CD14-positive monocyte (primary cell): ENCODE measurements at regions not wholly inside any gene's neighbourhood (a gene's known extent, or its start where the extent isn't known, plus 50 kb on each side); places are given as distances from the start of the nearest gene placed in this dataset.

ENCODE experiments used
- DNase-seq, 3 donors: peaks; one replicate each; pipeline ENCODE4 v3.0.0-alpha.2; 2011 to 2022
- H2AFZ ChIP-seq: 2 replicates; pipeline ENCODE4 v1.6.0; 2012; ENCODE audit warnings: mild to moderate bottlenecking, low read depth, low read length, inconsistent platforms; ENCODE audit not compliant: insufficient read depth, poor library complexity, severe bottlenecking
- H3K27ac ChIP-seq, 2 donors: 1 replicate in 1 of 2; 2 replicates in 1 of 2; pipeline ENCODE4 v1.5.1; 2012 to 2013; ENCODE audit warnings: low read length in 2 of 2, control low read depth in 1 of 2, inconsistent platforms in 1 of 2, low read depth in 1 of 2, mild to moderate bottlenecking in 1 of 2
- H3K27me3 ChIP-seq, 2 donors: one replicate each; pipeline versions ENCODE4 v1.6.0 to v1.6.1; 2011 to 2013; ENCODE audit warnings: low read length in 2 of 2; ENCODE audit not compliant: control insufficient read depth in 2 of 2, insufficient read depth in 2 of 2
- H3K36me3 ChIP-seq, 2 donors: replicated peaks in 1 of 2; 1 replicate in 1 of 2; 2 replicates in 1 of 2; pipeline versions ENCODE4 v1.5.1 to v1.6.1; 2012 to 2013; ENCODE audit warnings: low read length in 2 of 2, control low read depth in 1 of 2, inconsistent platforms in 1 of 2, mild to moderate bottlenecking in 1 of 2; ENCODE audit not compliant: insufficient read depth in 2 of 2, control insufficient read depth in 1 of 2
- H3K4me1 ChIP-seq, 2 donors: 1 replicate in 1 of 2; 2 replicates in 1 of 2; pipeline versions ENCODE4 v1.5.1 to v1.6.1; 2012 to 2013; ENCODE audit warnings: low read length in 2 of 2, control low read depth in 1 of 2, inconsistent platforms in 1 of 2, mild to moderate bottlenecking in 1 of 2, moderate library complexity in 1 of 2; ENCODE audit not compliant: insufficient read depth in 2 of 2, control insufficient read depth in 1 of 2
- H3K4me2 ChIP-seq: replicated peaks from 2 replicates; pipeline ENCODE3; 2012; ENCODE audit warnings: low read length, moderate library complexity, mild to moderate bottlenecking; ENCODE audit not compliant: poor library complexity, severe bottlenecking; ENCODE audit errors: extremely low read depth
- H3K4me3 ChIP-seq, 3 experiments: fragments of 200-600 bp in 1 of 3; sonication (generic) in 1 of 3; replicated peaks in 1 of 3; 1 replicate in 2 of 3; 2 replicates in 1 of 3; pipeline ENCODE4 v1.5.1; 2011 to 2013; ENCODE audit warnings: low read length in 3 of 3, mild to moderate bottlenecking in 3 of 3, control low read depth in 2 of 3, low read depth in 2 of 3, inconsistent platforms in 1 of 3, moderate library complexity in 1 of 3
- H3K79me2 ChIP-seq: 2 replicates; pipeline ENCODE4 v1.6.0; 2012; ENCODE audit warnings: mild to moderate bottlenecking, control low read depth, inconsistent platforms, low read length, moderate library complexity; ENCODE audit not compliant: insufficient read depth
- H3K9ac ChIP-seq: 2 replicates; pipeline ENCODE4 v1.6.0; 2017; ENCODE audit warnings: low read length, mild to moderate bottlenecking; ENCODE audit not compliant: insufficient read depth, poor library complexity, severe bottlenecking
- H3K9me3 ChIP-seq, 2 donors: replicated peaks in 1 of 2; 1 replicate in 1 of 2; 2 replicates in 1 of 2; pipeline versions ENCODE4 v1.5.1 to v1.6.1; 2012 to 2013; ENCODE audit warnings: low read length in 2 of 2, control low read depth in 1 of 2; ENCODE audit not compliant: control insufficient read depth in 1 of 2, insufficient read depth in 1 of 2
- H4K20me1 ChIP-seq: 2 replicates; pipeline ENCODE4 v1.6.0; 2012; ENCODE audit warnings: mild to moderate bottlenecking, low read length, control low read depth, moderate library complexity; ENCODE audit not compliant: insufficient read depth
- H3K27ac Mint-ChIP-seq, 7 donors: one replicate each; pipeline ENCODE4 v1.8.0; 2020; ENCODE audit warnings: mild to moderate bottlenecking in 7 of 7, mixed read lengths in 7 of 7, moderate library complexity in 6 of 7, inconsistent platforms in 2 of 7
- H3K27me3 Mint-ChIP-seq, 3 donors: one replicate each; pipeline ENCODE4 v1.8.0; 2021 to 2022; ENCODE audit warnings: low read depth in 3 of 3, mild to moderate bottlenecking in 3 of 3, mixed read lengths in 3 of 3, moderate library complexity in 3 of 3, inconsistent platforms in 1 of 3
- H3K36me3 Mint-ChIP-seq, 2 donors: one replicate each; pipeline ENCODE4 v1.8.0; 2020; ENCODE audit warnings: mixed read lengths in 2 of 2, inconsistent platforms in 1 of 2, mild to moderate bottlenecking in 1 of 2
- H3K4me1 Mint-ChIP-seq: one replicate; pipeline ENCODE4 v1.8.0; 2020; ENCODE audit warnings: mild to moderate bottlenecking, mixed read lengths
- H3K4me3 Mint-ChIP-seq, 2 donors: one replicate each; pipeline ENCODE4 v1.8.0; 2020; ENCODE audit warnings: mild to moderate bottlenecking in 2 of 2, mixed read lengths in 2 of 2, moderate library complexity in 1 of 2
- H3K9me3 Mint-ChIP-seq, 7 donors: one replicate each; pipeline ENCODE4 v1.8.0; 2020 to 2022; ENCODE audit warnings: mixed read lengths in 7 of 7, mild to moderate bottlenecking in 6 of 7, moderate library complexity in 6 of 7, inconsistent platforms in 2 of 7
- CTCF ChIP-seq: fragments of 200-600 bp; IDR thresholded peaks from one replicate; pipeline ENCODE4 v1.8.0; 2022; ENCODE audit warnings: antibody characterized with exemption, mild to moderate bottlenecking
- WGBS: methylation state at CpG from one replicate; pipeline ENCODE4 v1.1.5; 2013; ENCODE audit warnings: missing lambda C conversion rate; ENCODE audit not compliant: insufficient coverage; 5-methylcytosine and 5-hydroxymethylcytosine counted together
- intact Hi-C, 2 donors: fragments of 100-400 bp; cut with micrococcal nuclease; formaldehyde crosslinking; loops; one replicate each; pipeline versions ENCODE4 v1.15.0 to v1.15.1; 2023

GRCh38 chr2:67255933-67256615 lies 141.1 kb upstream of the ETAA1 start:
- H3K4me3 Mint-ChIP-seq: no peak overlapping the region
- H3K27ac ChIP-seq: no peak overlapping the region
- H3K4me3 ChIP-seq: no peak overlapping the region
- no peaks in the 10 kb centered on the region for H3K36me3 Mint-ChIP-seq
- no peaks in the 10 kb centered on the region for H3K4me1 Mint-ChIP-seq
- H3K27me3 ChIP-seq: no peaks in the 10 kb centered on the region
- H3K9me3 Mint-ChIP-seq: peaks cover 0 to 10% (median 3%) of the 10 kb centered on the region in 7 donors
- H2AFZ ChIP-seq: no peak overlapping the region
- H3K27ac Mint-ChIP-seq: no peak overlapping the region
- intact Hi-C loops: no loop called here
- H3K9ac ChIP-seq: no peak overlapping the region
- peaks cover 4 to 8% of the 10 kb centered on the region in 2 donors for H3K9me3 ChIP-seq
- no peaks in the 10 kb centered on the region for H3K4me1 ChIP-seq
- H3K4me2 ChIP-seq: no peak overlapping the region
- H3K27me3 Mint-ChIP-seq: peaks cover 0 to 1% (median 0%) of the 10 kb centered on the region in 3 donors
- 100% methylated on average over 1 of the region's 2 CpGs for WGBS
- no peak for DNase-seq
- no peaks in the 10 kb centered on the region for H3K79me2 ChIP-seq
- H4K20me1 ChIP-seq: no peaks in the 10 kb centered on the region
- H3K36me3 ChIP-seq: no peaks in the 10 kb centered on the region
- no peak for TF ChIP-seq CTCF

- no CpG with 5 or more reads among the region's 3 CpGs for WGBS
- no peak for DNase-seq
- H3K4me3 ChIP-seq: no peak overlapping the region
- no peaks in the 10 kb centered on the region for H3K27me3 ChIP-seq
- no peak overlapping the region for H3K27ac Mint-ChIP-seq
- no peaks in the 10 kb centered on the region for H3K36me3 Mint-ChIP-seq
- H3K4me1 ChIP-seq: no peaks in the 10 kb centered on the region
- H3K9me3 ChIP-seq: peaks cover 4 to 8% of the 10 kb centered on the region in 2 donors
- peaks cover 0 to 10% (median 3%) of the 10 kb centered on the region in 7 donors for H3K9me3 Mint-ChIP-seq
- no peaks in the 10 kb centered on the region for H3K79me2 ChIP-seq
- no peak overlapping the region for H2AFZ ChIP-seq
- no peaks in the 10 kb centered on the region for H4K20me1 ChIP-seq
- H3K4me3 Mint-ChIP-seq: no peak overlapping the region
- H3K36me3 ChIP-seq: no peaks in the 10 kb centered on the region
- H3K27me3 Mint-ChIP-seq: peaks cover 0 to 1% (median 0%) of the 10 kb centered on the region in 3 donors
- no peaks in the 10 kb centered on the region for H3K4me1 Mint-ChIP-seq
- TF ChIP-seq CTCF: no peak
- intact Hi-C loops: no loop called here
- no peak overlapping the region for H3K4me2 ChIP-seq
- H3K9ac ChIP-seq: no peak overlapping the region
- H3K27ac ChIP-seq: no peak overlapping the region
Observed at GRCh38 chr2:67256892-67257291, 140.2 kb upstream of the ETAA1 start.
